Left hindlimb (tissue), 1 donor: ENCODE measurements at regions not wholly inside any gene's neighbourhood (a gene's known extent, or its start where the extent isn't known, plus 50 kb on each side); places are given as distances from the start of the nearest gene placed in this dataset.

Experiments used
- DNase-seq: peaks from one replicate; pipeline ENCODE4 v3.0.0-alpha.2; 2018

DNA sequence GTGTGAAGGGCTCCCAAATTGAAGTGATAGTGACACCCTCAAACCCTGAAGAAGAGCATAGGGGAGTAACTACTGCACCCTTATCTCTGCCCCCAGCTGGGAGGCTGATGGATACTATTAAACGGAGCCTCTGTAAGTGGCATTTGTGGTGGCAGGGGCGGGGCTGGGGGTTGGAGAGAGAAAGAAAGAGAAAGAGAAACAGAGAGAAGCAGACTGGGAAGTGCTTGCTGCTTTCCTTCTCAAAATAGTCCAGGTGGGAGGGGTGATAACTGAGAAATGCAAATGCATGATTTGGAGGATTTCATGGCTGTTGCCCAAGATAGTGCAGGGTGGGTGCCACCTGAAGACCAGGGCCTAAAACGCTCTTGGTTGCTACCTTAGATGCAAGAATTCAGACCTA lies 253.5 kb upstream of the GATB start:
- no peak for DNase-seq

DNA sequence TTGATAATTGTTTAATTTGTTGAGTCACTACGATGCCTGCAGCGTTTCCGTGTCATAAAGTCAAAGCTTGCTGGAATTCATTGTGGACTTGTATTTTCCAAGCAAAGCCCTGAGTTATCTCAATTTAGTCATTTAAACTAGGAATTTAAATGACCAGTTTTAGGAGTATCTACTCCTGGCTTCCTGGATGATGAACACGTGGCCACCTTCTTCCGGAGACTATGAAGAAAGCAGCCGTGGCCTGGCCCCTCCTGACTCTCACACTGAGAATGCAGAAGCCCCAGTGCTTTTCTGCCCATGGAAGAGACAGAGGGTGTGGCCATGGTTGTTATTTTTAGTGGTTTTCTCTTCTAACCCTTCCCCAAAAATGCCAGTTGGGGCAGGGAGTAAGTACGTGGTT lies 250.7 kb upstream of the GATB start:
- no peak for DNase-seq

DNA sequence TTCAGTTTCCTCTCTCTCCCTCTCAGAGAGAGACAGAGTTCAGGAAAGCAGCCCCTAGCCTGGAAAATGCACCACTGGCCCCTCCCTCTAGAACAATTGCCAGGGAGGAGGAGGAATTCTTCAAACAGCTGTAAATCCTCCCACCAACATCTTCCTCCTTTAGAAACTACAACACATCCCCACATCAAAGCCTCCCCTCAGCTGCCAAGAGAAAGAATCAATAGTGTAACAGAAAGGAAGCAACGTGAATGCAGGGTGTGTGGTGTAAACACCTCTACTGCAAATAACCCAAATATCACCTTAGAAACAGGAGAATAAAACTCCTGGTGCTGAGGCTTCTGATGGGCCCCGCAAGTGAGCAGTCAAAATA lies 249.9 kb upstream of the GATB start:
- no peak for DNase-seq

DNA sequence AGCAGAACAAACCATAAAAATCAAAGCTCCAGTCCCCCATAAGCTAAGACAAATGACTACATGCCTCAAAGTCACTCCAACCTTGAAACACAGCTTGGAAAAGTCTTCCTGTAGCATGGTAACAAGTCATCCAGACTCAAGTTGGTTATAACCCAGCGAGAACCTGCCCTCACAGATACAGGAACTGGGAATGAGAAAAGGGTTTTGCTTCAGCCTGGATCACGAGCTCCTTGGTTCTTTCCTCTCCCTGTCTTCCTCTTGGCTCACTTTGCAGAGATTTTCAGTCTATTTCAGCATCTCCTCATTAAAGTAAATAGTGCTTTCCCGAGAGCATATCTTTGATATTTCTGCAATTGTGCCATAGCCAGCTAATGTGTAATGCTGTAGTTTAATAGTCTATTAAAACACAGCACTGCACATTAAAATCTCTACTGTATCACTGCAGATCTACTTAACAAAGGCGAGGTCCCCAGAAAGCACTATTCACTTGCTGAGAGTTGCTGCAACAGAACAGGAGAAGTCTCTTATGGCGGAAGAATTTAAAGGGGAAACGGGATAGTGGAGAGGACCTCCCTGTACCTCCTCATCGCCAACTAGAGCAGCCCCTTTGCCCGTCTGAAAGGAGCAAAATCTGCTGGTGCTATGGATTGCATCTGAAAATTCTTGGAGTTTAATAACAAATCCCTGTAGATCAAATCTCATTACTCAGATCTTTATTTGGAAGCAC lies 249.3 kb upstream of the GATB start:
- DNase-seq, result no peak

DNA sequence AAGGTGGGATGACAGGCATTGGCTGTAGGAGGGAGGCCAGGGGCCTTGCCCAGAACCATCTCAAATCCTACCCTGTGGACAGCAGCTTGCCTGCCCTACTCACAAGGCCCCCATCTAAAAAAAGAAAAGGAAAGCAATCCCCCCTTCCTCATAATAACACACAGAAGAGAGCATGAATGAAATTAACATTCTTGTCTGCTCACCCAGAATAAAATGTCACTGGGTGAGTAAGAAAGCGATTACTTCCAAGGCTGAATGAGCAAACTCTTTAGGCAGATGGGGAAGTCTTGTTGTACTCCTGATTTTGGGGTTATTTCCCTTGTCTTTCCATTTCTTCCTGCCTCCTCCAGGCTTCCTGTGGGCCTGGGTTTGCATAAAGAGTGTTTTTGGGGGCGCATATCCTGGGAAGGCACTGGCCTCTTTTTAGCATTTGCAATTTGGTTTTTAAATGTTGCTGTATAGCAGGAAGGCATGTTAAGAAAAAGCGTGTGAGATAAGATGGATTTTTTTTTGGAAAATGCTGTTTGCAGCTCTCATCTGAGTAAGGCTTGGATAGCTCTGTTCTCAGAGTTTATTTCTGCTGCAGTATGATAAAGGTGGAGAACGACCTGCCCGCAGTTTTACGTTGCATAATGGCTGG lies 248.3 kb upstream of the GATB start:
- DNase-seq, result no peak

DNA sequence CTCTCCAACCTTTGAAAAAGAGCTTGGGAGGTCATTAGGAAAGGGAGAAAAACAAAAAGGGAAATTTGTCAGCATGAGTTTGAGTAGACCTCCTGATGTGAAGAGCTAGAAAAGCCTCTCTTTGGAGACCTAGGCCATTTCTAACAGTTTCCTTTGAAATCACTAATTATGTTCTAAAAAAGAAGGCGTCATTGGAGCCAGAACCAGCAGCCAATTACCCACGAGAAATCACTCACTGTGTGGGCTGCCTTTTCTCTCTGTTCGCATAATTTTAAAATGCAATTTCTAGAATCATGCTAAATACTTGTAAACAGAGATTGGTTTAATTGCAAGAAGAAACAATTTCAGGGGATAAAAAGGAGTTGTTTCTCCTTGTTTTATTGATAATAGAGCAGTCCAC lies 246.3 kb upstream of the GATB start:
- DNase-seq, result no peak

DNA sequence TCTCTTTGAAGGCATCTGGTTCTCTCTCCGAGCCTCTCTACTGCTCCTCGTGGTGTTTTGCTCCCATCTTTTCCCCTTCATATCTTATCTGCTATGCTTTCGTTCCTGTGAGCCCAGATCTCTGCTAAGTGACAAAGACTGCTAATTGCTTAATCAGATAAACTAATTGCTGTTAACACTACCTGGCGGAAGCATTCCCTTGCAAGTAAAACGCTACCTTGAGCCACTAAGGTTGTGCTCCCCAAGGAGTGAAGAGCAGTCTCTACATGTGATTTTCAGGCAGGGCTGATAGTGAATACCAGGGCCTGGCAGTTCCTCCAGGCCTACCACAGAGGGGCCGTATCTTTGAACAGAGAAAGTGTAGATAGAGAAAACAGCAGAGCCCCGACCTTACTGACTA lies 244.0 kb upstream of the GATB start:
- no peak for DNase-seq

DNA sequence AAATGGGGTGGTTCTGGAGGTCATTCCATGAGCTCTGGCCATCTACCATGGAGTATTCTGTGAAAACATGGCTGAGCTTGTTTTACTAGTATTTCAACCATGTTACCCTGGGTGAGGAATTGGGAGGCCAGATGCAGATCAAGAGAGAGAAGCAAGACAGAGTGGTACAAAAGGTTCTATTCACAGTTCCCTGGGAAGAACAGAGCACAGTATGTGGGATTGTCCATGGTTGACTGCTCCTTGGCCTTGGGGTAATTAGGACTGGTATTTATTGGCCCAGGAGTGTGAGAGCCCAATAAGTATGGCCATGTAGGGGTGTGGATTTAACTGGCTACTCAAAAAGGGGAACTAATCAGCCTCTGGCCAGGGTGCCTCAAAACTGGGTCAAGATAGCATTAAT lies 239.7 kb upstream of the GATB start:
- DNase-seq, result no peak

DNA sequence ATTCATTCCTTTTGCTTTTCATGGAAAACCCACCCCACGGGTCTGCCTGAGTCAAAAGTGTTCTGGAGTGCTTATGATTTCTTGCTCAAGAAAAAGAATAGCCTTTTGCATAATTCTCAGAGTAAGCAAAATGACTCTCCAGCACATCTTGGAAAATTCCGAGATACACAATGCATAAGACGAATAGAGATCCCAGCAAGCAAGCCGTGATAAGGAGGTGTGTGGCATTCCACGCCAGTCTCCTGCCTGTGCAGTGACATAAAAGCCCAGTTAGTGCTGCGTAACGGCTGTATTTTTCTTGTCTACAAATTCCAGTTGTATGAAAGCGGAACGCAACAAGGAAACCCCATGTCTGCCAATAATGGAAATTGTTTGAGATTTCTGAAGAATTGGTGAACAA lies 237.9 kb upstream of the GATB start:
- DNase-seq, result no peak

DNA sequence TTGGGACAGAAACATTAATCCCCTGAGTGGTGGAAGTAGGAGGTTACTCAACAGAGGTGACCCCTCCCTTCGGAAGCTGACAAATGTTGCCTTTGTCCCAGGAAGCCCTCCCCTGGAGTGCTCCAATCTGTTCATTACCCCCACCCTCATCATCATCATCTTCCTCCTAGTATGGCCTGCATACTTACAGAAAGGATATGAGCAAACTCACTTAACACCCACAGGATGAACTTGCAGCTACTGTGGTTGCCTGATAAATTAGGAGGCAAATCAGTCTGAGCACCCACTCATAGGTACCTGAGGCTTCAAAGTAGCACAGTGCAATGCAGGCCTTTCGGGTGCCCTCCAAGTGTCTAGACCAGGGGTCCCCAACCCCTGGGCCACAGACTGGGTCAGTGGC lies 236.7 kb upstream of the GATB start:
- no peak for DNase-seq

DNA sequence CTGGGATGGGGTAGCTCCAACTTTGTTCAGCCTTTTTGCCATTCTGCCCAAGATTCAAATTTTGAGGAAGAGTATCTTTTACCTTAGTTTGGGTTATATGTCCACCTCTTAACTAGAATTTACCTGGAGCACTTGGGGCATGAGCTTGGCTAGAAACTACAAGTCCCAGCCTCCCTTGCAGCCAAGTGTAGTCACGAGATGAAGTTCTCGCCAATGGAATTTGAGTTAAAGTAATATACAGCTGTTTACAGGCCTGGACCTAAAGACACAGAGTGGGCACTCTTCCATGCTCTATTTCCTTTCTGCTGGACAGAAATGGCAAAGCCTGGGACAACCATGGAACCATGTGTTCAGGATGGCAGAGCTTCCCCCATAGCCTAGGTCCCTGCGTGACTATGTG lies 233.6 kb upstream of the GATB start:
- no peak for DNase-seq

DNA sequence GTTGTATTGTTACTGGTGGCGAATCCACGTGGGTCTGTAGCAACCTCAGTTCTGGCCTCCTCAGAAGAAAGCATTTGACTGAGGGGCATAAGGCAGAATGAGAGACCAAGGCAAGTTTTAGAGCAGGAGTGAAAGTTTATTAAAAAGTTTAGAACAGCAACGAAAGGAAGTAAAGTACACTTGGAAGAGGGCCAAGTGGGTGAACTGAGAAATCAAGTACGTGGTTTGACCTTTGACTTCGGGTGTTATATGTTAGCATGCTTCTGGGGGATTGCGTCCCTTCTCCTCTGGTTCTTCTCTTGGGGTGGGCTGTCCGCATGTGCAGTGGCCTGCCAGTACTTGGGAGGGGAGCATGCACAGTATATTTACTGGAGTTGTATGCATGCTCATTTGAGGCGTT lies 232.7 kb upstream of the GATB start:
- DNase-seq, result no peak

DNA sequence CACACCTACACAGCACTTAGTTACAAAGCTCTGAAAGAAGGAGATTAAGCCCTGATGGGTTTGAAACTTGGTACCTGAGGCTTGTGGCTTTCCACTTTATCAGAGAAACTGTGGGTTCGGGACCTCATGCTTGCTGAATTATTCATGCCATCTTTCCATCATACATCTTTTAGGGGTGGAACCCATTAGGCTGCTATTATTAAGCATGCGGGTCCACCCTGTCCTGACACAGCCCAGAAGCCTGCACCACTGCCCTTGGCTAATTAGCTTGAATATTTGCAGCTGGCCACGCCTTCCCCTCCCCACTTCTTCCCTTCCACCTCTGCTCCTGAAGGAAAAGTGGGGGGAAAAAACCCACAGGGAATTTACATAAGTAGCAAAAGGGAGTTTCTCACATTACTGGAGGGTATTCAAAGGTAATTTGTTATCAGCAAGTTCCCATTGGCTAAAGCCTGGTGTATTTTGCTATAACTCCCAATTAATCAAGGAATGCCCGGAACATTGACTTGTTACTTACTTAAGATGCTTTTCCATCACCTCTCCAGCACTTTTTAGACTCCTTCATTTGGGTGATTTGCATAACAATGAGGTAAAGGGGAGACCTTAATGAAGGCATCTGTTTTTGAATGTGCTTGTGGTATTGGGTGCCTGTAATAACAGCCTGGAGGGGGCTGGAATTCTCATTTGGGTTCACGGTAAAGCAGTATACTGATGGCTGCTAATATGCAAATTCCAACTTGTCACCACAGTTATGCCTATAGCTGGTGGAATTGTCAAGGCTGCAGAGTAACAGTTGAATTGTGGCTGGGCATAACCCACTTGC lies 231.7 kb upstream of the GATB start:
- no peak for DNase-seq

DNA sequence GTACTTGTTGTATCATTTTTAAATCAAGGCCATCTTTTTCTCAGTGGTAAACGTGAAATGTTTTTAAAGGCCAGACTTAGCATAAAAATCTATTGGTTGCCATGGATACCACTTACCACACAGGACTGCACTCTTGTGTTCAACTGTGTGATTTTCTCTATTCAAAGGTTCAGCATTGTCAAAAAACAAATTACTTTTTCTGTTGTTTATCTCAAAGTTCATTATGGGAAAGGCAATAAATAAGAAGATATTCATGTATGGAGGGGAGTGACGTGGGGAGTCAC lies 231.0 kb upstream of the GATB start:
- no peak for DNase-seq

DNA sequence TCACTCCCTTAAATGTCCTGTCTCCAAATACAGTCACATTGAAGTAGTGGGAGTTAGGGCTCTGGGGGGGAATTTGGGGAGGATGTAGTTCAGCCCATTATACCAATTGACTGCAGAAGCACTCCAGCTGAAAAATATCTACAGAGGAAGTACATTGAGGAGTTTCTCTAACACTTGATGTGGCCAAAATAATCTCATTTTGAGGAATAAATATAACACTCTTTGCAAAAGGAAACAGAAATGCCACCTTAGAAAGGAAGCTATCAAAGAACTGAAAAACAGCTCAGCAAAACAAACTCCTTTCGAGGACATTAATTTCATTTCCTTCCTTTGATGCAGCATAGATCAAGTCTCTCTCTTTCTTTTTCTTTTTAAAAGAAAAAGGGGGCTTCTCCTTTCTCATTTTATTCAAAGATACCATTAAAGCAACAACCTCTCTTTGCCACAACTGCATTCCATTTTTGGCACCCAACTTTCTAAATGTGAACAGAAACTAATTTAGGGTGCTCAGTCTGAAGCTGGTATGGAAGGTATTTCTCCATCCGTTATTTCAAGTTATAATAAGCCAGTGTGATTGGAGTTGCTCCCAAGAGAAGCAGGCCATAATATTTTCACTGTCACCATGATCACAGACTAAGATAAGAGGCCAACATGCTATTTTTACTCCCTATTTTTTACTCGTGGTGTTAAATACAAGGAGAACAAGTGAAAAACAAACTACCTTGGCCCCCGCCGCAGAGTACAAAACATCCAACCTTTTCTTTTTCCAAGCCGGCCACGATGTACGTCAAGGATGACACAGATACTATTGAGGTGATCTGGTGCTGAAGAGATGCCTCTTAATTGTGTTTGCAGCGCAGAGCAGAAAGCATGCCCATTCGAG lies 230.4 kb upstream of the GATB start:
- no peak for DNase-seq

DNA sequence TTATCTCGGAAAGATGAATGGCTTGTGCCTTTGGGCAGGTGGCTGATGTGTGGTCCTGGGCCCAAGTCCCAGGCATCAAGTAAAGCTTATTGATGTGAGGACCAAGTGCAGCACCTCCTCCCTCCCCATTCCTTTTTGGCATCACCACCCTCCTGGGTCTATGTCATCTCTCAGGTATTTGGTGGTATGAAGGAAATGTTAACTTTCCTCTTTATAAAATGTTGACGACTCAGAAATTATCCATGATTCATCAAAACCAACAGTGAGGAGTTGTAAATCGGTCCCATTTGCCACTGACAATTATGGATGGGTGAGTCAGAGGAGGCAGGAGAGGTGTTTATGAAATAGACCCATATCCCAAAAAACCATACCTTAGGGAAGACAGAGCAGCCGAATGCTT lies 229.4 kb upstream of the GATB start:
- DNase-seq, result no peak

DNA sequence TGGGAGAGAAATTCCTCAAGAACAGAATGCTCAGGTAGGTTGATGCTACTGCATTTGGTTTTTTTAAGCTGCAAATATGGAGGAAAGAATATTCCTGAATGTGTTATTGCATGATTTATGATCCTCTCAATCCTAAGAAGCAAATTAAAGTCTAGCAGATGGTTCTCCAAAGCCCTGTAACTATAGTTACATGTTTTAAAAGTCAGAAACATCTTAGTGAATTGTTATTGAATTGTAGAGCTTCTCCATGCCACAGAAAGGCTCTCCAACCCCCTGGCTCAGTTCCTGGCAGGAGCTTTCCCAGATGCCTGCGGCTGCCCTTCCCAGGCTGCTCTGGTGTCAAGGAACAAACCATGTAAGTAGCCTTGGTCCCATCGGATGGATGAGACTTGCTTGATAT lies 227.8 kb upstream of the GATB start:
- no peak for DNase-seq

DNA sequence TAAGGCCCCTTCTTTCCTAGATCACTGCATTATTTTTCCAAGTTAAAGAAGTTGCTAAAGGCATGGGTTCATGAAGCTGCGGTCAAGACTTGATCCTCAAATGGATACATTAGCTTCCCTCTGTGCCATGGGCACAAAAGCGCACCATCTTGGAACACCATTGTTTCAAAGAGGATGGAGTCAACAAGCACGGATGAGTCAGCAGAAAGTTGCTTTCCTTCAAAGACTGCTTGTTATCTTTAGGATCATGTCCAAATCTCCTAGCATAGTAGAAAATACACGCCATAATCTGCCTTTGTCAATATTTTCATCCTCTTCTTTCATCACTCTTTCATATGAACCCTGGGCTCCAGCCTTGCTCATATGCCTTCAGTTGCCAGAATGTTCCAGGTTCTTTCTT lies 226.8 kb upstream of the GATB start:
- DNase-seq, result no peak

DNA sequence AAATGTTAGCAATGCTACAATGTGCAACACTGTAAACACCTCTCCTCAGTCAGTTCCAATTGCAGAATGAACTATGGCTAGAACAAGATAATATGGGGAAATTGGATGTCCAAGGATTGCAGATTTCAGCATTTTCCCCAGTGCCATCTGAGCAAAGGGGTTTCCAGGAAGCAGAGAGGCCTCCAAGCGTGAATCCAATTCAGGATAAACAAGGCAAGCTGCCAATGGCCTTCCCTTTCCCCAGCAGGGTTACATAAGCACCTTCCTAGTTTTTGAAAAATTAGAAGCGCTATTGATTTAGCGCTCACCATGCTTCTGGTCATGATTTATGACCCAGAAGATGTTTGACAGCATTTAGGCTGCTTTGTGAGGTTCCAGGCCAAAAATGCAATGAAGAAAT lies 223.0 kb upstream of the GATB start:
- no peak for DNase-seq

DNA sequence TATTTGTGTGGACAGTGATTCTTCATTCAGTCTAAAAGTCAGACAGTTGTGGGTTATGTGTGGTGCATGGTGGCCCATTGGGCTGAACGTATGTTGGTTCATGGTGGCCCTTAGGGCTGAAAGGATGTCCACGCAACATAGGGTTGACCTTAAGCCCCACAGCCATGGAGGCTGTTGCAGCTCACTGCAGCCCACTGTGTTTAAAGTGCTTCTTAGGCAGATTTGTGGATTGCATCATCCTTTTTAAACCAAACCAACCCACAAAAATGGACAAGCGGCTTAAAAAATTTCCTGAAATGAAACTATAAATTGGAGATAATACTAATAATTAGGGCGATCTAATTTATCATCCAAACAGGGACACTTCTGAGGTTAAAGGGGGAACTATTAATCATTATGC lies 219.0 kb upstream of the GATB start:
- DNase-seq, result no peak

DNA sequence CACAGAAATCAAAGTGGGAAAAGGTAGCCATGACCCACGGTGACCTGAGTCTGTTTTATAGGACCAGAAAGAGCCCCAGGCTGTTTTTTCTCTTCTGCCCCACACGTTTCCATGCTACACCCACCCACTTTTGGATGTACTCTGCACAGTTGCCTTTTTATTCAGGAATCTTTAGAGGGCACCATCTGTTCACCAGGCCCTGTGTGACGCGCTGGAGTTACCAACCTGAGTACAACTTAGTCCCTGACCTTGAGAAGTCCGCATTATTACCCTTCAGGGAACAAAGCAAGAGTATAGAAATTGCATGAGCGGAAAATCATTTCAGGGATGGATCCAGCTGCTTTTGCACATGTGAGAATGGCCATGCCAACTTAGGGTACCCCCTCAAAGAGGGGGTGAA lies 207.8 kb upstream of the GATB start:
- no peak for DNase-seq

DNA sequence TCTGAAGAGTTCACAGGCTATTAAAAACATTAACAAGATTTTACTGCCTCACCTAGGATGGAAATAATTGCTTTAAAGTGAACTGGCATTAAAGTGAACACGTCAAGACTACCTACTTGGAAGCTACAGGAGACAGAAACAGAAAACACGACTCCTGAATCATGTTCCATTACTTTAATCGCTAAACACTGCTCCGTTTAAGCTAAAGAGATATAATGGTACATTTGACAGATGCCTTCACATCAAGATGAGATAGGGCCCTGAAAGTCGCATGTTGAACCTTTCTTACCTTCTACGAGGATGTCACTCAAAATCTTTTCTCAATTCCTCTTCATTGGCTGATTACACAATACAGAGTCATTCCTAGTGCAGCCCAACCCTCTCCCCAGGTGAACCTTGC lies 206.3 kb upstream of the GATB start:
- no peak for DNase-seq

DNA sequence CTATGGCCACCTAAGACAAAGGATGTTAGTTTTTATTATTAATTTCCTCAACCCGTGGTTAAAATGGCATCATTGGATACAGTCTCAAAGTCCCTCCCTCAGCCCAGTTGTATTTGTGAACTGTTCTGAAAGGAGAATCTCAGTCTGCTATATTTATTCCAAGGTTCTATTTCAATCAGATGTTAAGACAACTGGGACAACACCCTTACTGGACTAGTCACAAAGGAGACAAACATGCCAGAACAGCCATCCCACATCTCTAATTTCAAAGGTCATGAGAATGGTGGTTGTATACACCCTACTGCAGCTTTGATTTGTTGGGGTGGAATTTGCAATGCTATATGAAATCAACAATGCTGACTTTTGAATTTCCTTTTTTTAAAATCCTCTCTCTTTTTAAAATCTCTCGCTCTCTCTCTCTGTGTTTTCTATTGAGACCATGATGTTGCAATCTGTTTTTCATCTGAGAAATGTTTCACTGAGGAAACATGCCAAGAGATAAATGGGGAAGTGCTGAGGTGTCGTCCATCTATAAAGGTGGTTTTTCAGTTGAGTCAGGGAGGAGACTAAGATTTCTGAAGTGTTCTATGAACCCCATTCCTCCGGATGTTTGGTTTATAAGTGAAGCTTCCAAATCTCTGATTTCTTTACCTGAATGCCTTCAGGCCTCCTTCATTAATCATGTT lies 201.5 kb upstream of the GATB start:
- DNase-seq, result no peak
